GM12872 (cell line): ENCODE measurements at regions not wholly inside any gene's neighbourhood (a gene's known extent, or its start where the extent isn't known, plus 50 kb on each side); places are given as distances from the start of the nearest gene placed in this dataset.

Experiments used
- TF ChIP-seq, protein P1 (sequence below): IDR thresholded peaks from 3 replicates; pipeline ENCODE4 v1.5.1; 2011; ENCODE audit warnings: low read depth, mild to moderate bottlenecking, low read length, moderate library complexity; ENCODE audit not compliant: insufficient read depth

DNA sequence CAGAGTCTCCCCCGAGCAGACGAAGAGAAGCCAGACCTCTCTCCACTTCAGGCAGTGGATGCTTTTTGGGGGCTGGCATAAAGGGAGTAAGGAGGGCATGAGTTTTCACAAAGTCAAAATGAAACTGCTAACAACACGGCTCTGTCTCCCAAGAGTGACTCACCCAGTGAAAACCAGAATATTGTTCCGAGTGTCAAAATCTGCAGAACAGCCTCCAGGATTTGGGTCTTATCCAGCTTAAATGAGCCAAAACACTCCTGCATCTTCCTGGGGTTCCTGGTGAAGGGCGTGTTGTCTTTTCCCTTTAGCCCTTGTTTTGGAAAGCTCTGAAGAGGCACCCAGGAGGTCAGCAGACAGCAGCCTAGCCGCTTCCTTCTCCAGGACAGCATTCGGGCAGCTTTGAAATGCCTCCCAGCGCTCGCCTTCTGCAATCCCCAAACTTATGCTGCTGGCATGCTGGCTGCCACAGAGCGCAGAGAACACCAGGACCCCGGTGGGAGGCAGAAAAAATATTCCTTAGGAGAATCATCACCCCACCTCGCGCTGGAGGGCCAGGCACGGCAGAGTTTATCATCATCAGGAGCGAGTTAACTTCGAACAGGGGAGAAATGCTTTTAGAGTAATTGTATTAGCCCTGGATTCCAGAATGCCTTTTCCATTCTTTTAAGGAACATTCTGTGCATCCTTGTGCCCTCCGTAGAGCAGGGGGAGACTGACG, 117.7 kb upstream of the NCOR2 start:
- TF ChIP-seq, protein P1, sequence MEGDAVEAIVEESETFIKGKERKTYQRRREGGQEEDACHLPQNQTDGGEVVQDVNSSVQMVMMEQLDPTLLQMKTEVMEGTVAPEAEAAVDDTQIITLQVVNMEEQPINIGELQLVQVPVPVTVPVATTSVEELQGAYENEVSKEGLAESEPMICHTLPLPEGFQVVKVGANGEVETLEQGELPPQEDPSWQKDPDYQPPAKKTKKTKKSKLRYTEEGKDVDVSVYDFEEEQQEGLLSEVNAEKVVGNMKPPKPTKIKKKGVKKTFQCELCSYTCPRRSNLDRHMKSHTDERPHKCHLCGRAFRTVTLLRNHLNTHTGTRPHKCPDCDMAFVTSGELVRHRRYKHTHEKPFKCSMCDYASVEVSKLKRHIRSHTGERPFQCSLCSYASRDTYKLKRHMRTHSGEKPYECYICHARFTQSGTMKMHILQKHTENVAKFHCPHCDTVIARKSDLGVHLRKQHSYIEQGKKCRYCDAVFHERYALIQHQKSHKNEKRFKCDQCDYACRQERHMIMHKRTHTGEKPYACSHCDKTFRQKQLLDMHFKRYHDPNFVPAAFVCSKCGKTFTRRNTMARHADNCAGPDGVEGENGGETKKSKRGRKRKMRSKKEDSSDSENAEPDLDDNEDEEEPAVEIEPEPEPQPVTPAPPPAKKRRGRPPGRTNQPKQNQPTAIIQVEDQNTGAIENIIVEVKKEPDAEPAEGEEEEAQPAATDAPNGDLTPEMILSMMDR = no peak

DNA sequence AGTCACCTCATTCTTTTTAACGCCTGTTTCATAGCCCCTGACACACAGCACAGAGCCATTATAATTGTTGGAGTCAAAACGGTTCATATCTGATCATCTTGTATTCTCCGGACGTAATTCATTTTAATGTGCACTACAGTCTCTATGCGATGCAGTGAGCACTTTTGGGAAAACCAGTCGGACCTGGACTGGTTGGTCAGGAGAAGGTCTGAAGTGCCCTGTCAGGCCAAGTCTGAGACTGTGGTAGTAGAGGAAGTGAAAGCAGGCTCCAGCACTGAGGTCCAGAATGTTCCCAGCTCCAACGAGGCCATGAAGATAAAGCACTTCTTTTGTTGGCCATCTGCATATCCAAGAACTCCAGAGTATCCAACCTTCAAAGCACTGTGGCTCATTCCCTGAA, 117.1 kb upstream of the NCOR2 start:
- TF ChIP-seq, protein P1 = no peak

DNA sequence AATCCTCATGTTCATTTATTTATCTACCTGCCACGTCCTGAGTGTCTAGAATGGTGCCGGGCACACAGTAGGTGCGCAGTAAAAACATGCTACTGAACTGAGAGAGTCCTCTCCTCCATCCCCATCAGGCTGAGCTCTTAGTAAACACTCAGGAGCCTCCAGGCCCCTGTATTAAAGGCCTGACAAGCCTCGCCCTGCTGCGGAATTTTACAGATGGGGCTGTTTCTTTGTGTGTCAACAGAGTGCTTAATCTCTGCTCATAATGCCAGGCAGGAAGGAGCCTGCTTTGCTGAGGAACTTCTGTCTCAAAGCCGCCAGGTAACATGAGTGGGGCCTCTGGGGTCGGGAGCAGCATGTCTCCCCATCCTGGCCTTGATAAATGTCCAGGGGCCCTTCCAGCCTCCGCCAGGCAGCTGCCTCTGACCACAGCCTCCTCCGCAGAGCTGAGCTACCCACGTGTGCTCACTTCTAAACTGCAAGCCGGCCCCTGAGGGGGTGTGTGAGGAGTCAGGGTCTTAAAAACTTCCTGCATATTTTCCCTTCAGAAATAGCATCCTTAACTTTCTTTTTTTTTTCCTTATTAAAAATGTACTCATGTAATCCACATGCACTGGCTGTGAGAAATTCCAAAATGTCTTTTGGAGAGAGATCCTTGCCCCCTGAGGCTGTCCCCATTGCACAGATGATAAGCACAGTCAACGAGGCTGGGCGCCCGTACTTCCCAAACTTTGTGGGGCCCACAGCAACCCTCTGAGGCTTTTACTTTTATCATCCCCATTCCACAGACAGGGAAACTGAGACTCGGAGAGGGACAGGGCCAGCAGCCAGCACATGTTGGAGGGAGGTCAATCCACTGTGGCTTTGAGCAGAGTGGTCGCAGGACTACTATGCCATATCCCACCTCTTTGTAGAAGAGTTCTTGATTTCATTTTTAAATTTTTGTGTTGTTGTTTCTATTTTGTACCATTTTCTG, 116.0 kb upstream of the NCOR2 start:
- TF ChIP-seq, protein P1 = no peak

DNA sequence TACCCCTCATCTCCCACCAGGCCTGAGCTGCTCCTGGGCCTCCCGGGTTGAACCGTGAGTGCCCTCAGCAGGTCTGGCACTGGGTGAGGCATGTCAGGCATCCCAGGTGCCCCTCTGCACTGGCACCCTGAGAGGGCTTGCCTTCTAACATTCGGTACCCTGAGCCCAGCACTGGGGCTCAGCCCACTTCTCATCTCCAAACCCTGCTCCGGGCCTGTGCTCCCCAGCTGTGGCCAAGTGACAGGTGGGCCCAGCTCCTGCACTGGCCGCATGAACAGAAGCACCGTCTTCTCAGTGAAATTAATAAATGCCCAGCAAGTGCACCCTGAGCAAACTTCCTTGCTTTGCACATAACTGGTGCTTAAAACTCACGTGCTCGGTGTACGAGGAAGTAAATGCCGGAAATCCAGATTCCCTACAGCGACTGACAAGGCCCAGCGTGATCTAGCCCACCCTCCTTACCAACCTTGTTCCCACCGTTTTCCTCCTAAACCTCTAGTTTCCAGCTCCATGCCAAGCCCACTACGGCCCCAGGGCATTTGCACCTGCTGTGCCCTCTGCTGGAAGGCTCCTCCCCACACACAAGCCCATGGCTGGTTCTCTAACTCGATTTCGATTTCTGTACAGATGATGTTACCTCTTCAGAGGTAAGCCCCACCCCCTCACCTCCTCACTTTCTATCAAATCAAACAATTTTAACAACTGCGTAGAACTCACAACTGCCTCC, 115.2 kb upstream of the NCOR2 start:
- TF ChIP-seq, protein P1 = no peak

DNA sequence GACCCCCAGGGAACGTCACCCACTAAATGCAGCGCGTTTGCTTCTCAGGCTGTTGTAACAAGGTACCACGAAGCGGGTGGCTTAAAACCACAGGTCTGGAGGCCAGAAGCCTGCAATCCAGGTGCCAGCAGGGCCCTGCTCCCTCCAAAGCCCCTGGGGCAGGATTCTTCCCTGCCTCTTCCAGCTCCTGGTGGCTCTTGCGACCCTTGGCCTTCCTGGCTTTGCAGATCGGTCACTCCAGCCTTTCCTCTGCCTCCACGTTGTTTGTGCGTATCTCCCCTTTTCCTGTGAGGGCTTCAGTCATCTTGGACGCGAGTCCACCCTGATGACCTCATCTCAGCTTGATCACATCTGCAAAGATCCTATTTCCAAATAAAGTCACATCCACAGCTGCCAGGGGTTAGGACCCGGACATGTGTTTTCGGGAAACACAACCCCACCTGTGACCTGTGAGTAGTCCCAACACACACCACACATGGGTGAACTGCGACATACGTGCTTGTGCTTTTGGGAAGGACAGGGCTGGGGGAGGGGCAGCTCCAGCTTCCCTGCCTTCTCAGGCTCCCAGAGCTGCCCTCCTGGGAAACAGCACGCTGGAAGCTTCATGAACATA, 114.5 kb upstream of the NCOR2 start:
- TF ChIP-seq, protein P1 = no peak

DNA sequence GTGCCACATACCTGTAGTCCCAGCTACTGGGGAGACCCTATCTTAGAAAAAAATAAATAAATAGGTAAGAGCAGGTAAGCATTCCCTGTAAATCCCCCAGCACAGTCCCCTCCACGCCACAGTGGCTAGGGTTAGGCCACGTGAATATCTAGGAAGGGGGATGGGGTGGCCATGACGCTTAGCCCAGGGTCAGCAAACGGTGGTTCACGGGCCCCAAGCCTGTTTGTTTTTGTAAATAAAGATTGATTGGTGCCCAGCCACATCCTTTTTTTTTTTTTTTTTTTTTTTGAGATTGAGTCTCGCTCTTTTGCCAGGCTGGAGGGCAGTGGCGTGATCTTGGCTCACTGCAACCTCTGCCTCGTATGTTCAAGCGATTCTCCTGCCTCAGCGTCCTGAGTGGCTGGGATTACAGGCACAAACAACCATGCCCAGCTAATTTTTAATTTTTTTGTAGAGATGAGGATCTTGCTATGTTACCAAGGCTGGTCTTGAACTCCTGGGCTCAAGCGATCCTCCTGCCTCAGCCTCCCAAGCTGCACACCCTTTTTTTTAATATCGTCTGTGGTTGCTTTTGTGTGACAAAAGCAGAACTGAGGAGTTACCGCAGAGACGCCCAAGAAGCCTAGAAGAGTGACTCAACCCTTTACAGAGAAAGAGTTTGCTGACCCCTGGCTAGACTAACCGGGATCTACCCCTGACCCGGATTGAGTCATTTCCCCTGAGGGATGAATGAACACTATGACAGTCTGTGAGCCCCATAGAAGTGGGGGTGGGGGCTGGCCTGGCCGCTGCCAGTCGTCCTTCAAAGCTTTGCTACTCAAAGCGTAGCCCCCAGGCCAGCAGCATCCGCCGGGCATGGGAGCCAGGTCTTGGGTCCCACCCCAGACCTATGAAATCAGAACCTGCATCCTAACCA, 113.7 kb upstream of the NCOR2 start:
- TF ChIP-seq, protein P1 = peak; percentile 31; the same call in 1 of the 3 replicates
